ENCODE measurements at regions not wholly inside any gene's neighbourhood (a gene's known extent, or its start where the extent isn't known, plus 50 kb on each side); places are given as distances from the start of the nearest gene placed in this dataset.

- CTCF ChIA-PET (ENCODE audit: partially characterized antibody): interaction anchor here (1.4 to 1.9 kb wide), 3 partner anchors 22 to 358 kb away, joined by 3 to 5 read pairs (median 3); no protein-coding TSS in a partner anchor
- POLR2A ChIA-PET (ENCODE audit: partially characterized antibody): interaction anchor here (1.1 kb wide), 1 partner anchor 12 kb away, joined by 3 read pairs; no protein-coding TSS in a partner anchor
- H4K91ac ChIP-seq (replicated peaks; ENCODE audit: insufficient read length, low read length): no peak overlapping the region
- TF ChIP-seq JUND (IDR thresholded peaks at IDR 0.05; ENCODE audit: low read length): no peak
- no peak for TF ChIP-seq EZH2 (IDR thresholded peaks at IDR 0.05; ENCODE audit: low read depth, low read length, severe bottlenecking)
- TF ChIP-seq SP4 (IDR thresholded peaks at IDR 0.05; ENCODE audit: low read length): no peak
- no peak for TF ChIP-seq ZNF274 (IDR thresholded peaks at IDR 0.05; ENCODE audit: borderline replicate concordance, extremely low read depth, low read length)
- TF ChIP-seq CBX8 (IDR thresholded peaks at IDR 0.05; ENCODE audit: borderline replicate concordance, low read depth, low read length): no peak
- TF ChIP-seq, protein P1, sequence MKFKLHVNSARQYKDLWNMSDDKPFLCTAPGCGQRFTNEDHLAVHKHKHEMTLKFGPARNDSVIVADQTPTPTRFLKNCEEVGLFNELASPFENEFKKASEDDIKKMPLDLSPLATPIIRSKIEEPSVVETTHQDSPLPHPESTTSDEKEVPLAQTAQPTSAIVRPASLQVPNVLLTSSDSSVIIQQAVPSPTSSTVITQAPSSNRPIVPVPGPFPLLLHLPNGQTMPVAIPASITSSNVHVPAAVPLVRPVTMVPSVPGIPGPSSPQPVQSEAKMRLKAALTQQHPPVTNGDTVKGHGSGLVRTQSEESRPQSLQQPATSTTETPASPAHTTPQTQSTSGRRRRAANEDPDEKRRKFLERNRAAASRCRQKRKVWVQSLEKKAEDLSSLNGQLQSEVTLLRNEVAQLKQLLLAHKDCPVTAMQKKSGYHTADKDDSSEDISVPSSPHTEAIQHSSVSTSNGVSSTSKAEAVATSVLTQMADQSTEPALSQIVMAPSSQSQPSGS (IDR thresholded peaks at IDR 0.05; ENCODE audit: low read length): no peak
- no peak for TF ChIP-seq CREB1 (IDR thresholded peaks at IDR 0.05)
- TF ChIP-seq MAFK (IDR thresholded peaks at IDR 0.05; ENCODE audit: low read depth, low read length): no peak
- no peak for TF ChIP-seq JUN (IDR thresholded peaks at IDR 0.05; ENCODE audit: low read depth, low read length)
- TF ChIP-seq TCF12 (IDR thresholded peaks at IDR 0.05; ENCODE audit: low read depth, low read length): no peak
- no peak for TF ChIP-seq KDM1A (IDR thresholded peaks at IDR 0.05; ENCODE audit: borderline replicate concordance, low read length)
- no peak for TF ChIP-seq TBP (IDR thresholded peaks at IDR 0.05; ENCODE audit: low read depth, low read length)
- no peak for TF ChIP-seq CEBPB (IDR thresholded peaks at IDR 0.05; ENCODE audit: low read depth, low read length)
- TF ChIP-seq HDAC2 (IDR thresholded peaks at IDR 0.05; ENCODE audit: borderline replicate concordance in 1 of 2, low read depth in 2 of 2, low read length in 2 of 2): no peak
Measured at GRCh38 chr9:89956331-89956730, 351.5 kb downstream of the GADD45G start.

More at GRCh38 chr9:89956331-89956730, 351.5 kb downstream of the GADD45G start:
- Histone ChIP-seq H3K4ac (replicated peaks; ENCODE audit: insufficient read length, low read depth, low read length) (no peak overlapping the region), H3K56ac (replicated peaks; ENCODE audit: insufficient read length, low read depth, low read length) (no peak overlapping the region), H2BK5ac (ENCODE audit: low read depth, low read length) (no peak overlapping the region), H4K20me1 (replicated peaks in 1 of 2; ENCODE audit: control insufficient read depth in 1 of 2, insufficient read depth in 2 of 2, low read length in 2 of 2) (no peaks in the 10 kb centered on the region), H2BK15ac (ENCODE audit: low read length) (no peak overlapping the region), H3K4me1 (replicated peaks in 1 of 4; ENCODE audit: control insufficient read depth in 3 of 4, insufficient read depth in 4 of 4, low read length in 3 of 4) (no peaks in the 10 kb centered on the region), H3K27ac (ENCODE audit: low read depth, low read length) (no peak overlapping the region), H4K8ac (ENCODE audit: extremely low read depth, insufficient read depth, low read length) (no peak overlapping the region), H3K9me3 (ENCODE audit: insufficient read depth in 2 of 2, low read depth in 1 of 2, low read length in 1 of 2) (peaks cover 0 to 2% of the 10 kb centered on the region in 2 experiments; a peak in 1 of 4 replicates), H2BK20ac (ENCODE audit: low read length) (no peak overlapping the region), H3K79me2 (ENCODE audit: control insufficient read depth in 1 of 2, insufficient read depth in 2 of 2, low read length in 2 of 2) (no peaks in the 10 kb centered on the region), H2AFZ (ENCODE audit: low read length) (no peak overlapping the region), H3K14ac (ENCODE audit: insufficient read length) (no peak overlapping the region), H3K9ac (replicated peaks in 1 of 4; ENCODE audit: extremely low read depth in 1 of 4, low read depth in 3 of 4, low read length in 3 of 4) (no peak overlapping the region), H3K36me3 (ENCODE audit: control insufficient read depth in 2 of 4, insufficient read depth in 4 of 4, low read length in 3 of 4) (no peaks in the 10 kb centered on the region), H3K4me3 (ENCODE audit: extremely low read depth in 1 of 4, insufficient read depth in 2 of 4, low read depth in 3 of 4, low read length in 4 of 4) (no peak overlapping the region), H2BK120ac (replicated peaks; ENCODE audit: low read depth, low read length) (no peak overlapping the region), H3K4me2 (ENCODE audit: insufficient read depth in 1 of 2, low read depth in 2 of 2, low read length in 2 of 2) (no peak overlapping the region), H2AK5ac (ENCODE audit: low read depth, low read length) (no peak overlapping the region), H3K27me3 (replicated peaks in 1 of 4; ENCODE audit: control insufficient read depth in 3 of 4, extremely low read depth in 1 of 4, insufficient read depth in 3 of 4, low read length in 3 of 4) (no peaks in the 10 kb centered on the region), H3K23ac (ENCODE audit: insufficient read length) (no peak overlapping the region), H4K5ac (ENCODE audit: insufficient read length, low read depth, low read length) (no peak overlapping the region), H2BK12ac (ENCODE audit: low read depth, low read length) (no peak overlapping the region), H3K79me1 (ENCODE audit: low read depth, low read length) (no peaks in the 10 kb centered on the region), H3K18ac (ENCODE audit: extremely low read depth, low read length) (no peak overlapping the region), H3K23me2 (ENCODE audit: low read depth, low read length) (no peaks in the 10 kb centered on the region)
- FAIRE-seq (no peak), DNase-seq (ENCODE audit: low read depth in 1 of 2, low spot score in 2 of 2) (no peak)
- WGBS, 2 experiments (ENCODE audit: extremely low coverage in 1 of 2, insufficient coverage in 1 of 2, insufficient read length in 1 of 2, insufficient replicate concordance in 2 of 2, low coverage in 1 of 2, low lambda C conversion rate in 2 of 2, missing lambda C conversion rate in 1 of 2): 86% methylated on average over 5 of the region's 5 CpGs; no CpG with 5 or more reads in 1 of the 2 experiments

All from H1 (cell line).